ENCODE measurements at regions not wholly inside any gene's neighbourhood (a gene's known extent, or its start where the extent isn't known, plus 50 kb on each side); places are given as distances from the start of the nearest gene placed in this dataset.

- intact Hi-C loops (cut with DNase I; ENCODE audit: low total_unique reads) (no loop called here), in situ Hi-C loops (cut with MboI; ENCODE audit: low pct_ligation_motif_present in 1 of 4, low pct_unique_long_range_greater_than_20kb in 1 of 4, low sequenced_read_pairs in 3 of 4) (no loop called here)
- H3K9me3 ChIP-seq: no peaks in the 10 kb centered on the region
- 81% methylated on average over 6 of the region's 6 CpGs; no CpG with 5 or more reads in 1 of the 2 donors for WGBS, 2 donors (ENCODE audit: low coverage in 1 of 2)
- no peaks in the 10 kb centered on the region for H3K36me3 ChIP-seq
- H3K4me1 ChIP-seq: peaks cover 0 to 16% (median 4%) of the 10 kb centered on the region in 4 donors
- no peaks in the 10 kb centered on the region for H3K27me3 ChIP-seq
- H3K27ac ChIP-seq: no peak overlapping the region
- DNase-seq: no peak
- TF ChIP-seq EP300 (IDR thresholded peaks at IDR 0.05; ENCODE audit: low read depth) (no peak), POLR2A (IDR thresholded peaks at IDR 0.05) (no peak), CTCF (IDR thresholded peaks at IDR 0.05) (no peak), POLR2AphosphoS5 (IDR thresholded peaks at IDR 0.05) (no peak)
- H3K4me3 ChIP-seq: no peak overlapping the region
Measured at GRCh38 chr10:21311426-21311825, 214.1 kb downstream of the SKIDA1 start.

- no peaks in the 10 kb centered on the region for H3K9me3 ChIP-seq
- H3K36me3 ChIP-seq: no peaks in the 10 kb centered on the region
- WGBS, 2 donors (ENCODE audit: low coverage in 1 of 2): 60 to 63% methylated on average over 3 of the region's 3 CpGs
- no peak overlapping the region for H3K4me3 ChIP-seq
- no peak for DNase-seq
- no peaks in the 10 kb centered on the region for H3K27me3 ChIP-seq
- no peak for TF ChIP-seq POLR2AphosphoS5 (IDR thresholded peaks at IDR 0.05)
- TF ChIP-seq CTCF (IDR thresholded peaks at IDR 0.05): no peak
- TF ChIP-seq POLR2A (IDR thresholded peaks at IDR 0.05): no peak
- intact Hi-C loops (cut with DNase I; ENCODE audit: low total_unique reads): no loop called here
- in situ Hi-C loops (cut with MboI; ENCODE audit: low pct_ligation_motif_present in 1 of 4, low pct_unique_long_range_greater_than_20kb in 1 of 4, low sequenced_read_pairs in 3 of 4): no loop called here
- peaks cover 0 to 3% (median 0%) of the 10 kb centered on the region in 4 donors for H3K4me1 ChIP-seq
- H3K27ac ChIP-seq: no peak overlapping the region
Measured at GRCh38 chr10:21309427-21309826, 216.1 kb downstream of the SKIDA1 start.

GRCh38 chr10:21308946-21309345, 216.5 kb downstream of the SKIDA1 start:
- H3K36me3 ChIP-seq: no peaks in the 10 kb centered on the region
- H3K27me3 ChIP-seq: no peaks in the 10 kb centered on the region
- no peak overlapping the region for H3K27ac ChIP-seq
- in situ Hi-C loops (cut with MboI; ENCODE audit: low pct_ligation_motif_present in 1 of 4, low pct_unique_long_range_greater_than_20kb in 1 of 4, low sequenced_read_pairs in 3 of 4) (no loop called here), intact Hi-C loops (cut with DNase I; ENCODE audit: low total_unique reads) (no loop called here)
- WGBS, 2 donors (ENCODE audit: low coverage in 1 of 2): 64 to 67% methylated on average over 4 of the region's 4 CpGs
- no peak for DNase-seq
- no peak overlapping the region for H3K4me3 ChIP-seq
- TF ChIP-seq EP300 (IDR thresholded peaks at IDR 0.05; ENCODE audit: low read depth) (no peak), CTCF (IDR thresholded peaks at IDR 0.05) (no peak), POLR2AphosphoS5 (IDR thresholded peaks at IDR 0.05) (no peak), POLR2A (IDR thresholded peaks at IDR 0.05) (no peak)
- no peaks in the 10 kb centered on the region for H3K9me3 ChIP-seq
- peaks cover 0 to under 1% (median 0%) of the 10 kb centered on the region in 4 donors for H3K4me1 ChIP-seq

- intact Hi-C loops (cut with DNase I; ENCODE audit: low total_unique reads): no loop called here
- no peak for DNase-seq
- in situ Hi-C loops (cut with MboI; ENCODE audit: low pct_ligation_motif_present in 1 of 4, low pct_unique_long_range_greater_than_20kb in 1 of 4, low sequenced_read_pairs in 3 of 4): no loop called here
- Histone ChIP-seq H3K27me3 (no peaks in the 10 kb centered on the region), H3K4me1 (no peaks in the 10 kb centered on the region), H3K9me3 (no peaks in the 10 kb centered on the region), H3K4me3 (no peak overlapping the region), H3K36me3 (no peaks in the 10 kb centered on the region), H3K27ac (no peak overlapping the region)
- 93% methylated on average over 2 to 3 of the region's 3 CpGs for WGBS, 2 donors (ENCODE audit: low coverage in 1 of 2)
- no peak for TF ChIP-seq POLR2A (IDR thresholded peaks at IDR 0.05)
- no peak for TF ChIP-seq POLR2AphosphoS5 (IDR thresholded peaks at IDR 0.05)
- no peak for TF ChIP-seq EP300 (IDR thresholded peaks at IDR 0.05; ENCODE audit: low read depth)
- TF ChIP-seq CTCF (IDR thresholded peaks at IDR 0.05): no peak
Measured at GRCh38 chr10:21308018-21308417, 217.5 kb downstream of the SKIDA1 start.
